Activated naive CD4-positive, alpha-beta T cell treated with anti-CD3 and anti-CD28 coated beads for 36 hours (primary cell): ENCODE measurements at regions not wholly inside any gene's neighbourhood (a gene's known extent, or its start where the extent isn't known, plus 50 kb on each side); places are given as distances from the start of the nearest gene placed in this dataset.

ENCODE experiments used
- CTCF ChIA-PET: fragments of 350-600 bp; sonication (Branson Sonifier 250); formaldehyde crosslinking; loops from one replicate; lab custom pipeline; 2021; ENCODE audit warnings: antibody characterized with exemption; lab: Charles Lee
- DNase-seq: peaks from one replicate; pipeline ENCODE4 v3.0.0-alpha.2; 2020
- H3K27ac Mint-ChIP-seq: one replicate; pipeline ENCODE4 v1.8.0; 2021; ENCODE audit warnings: mild to moderate bottlenecking, mixed read lengths
- H3K27me3 Mint-ChIP-seq: one replicate; pipeline ENCODE4 v1.8.0; 2021; ENCODE audit warnings: low read depth, mixed read lengths
- H3K36me3 Mint-ChIP-seq: one replicate; pipeline ENCODE4 v1.8.0; 2021; ENCODE audit warnings: low read depth, mixed read lengths
- H3K4me1 Mint-ChIP-seq: one replicate; pipeline ENCODE4 v1.8.0; 2021; ENCODE audit warnings: low read depth, mixed read lengths
- H3K4me3 Mint-ChIP-seq: one replicate; pipeline ENCODE4 v1.8.0; 2021; ENCODE audit warnings: mild to moderate bottlenecking, moderate library complexity, mixed read lengths
- H3K9me3 Mint-ChIP-seq: one replicate; pipeline ENCODE4 v1.8.0; 2021; ENCODE audit warnings: mixed read lengths
- intact Hi-C: fragments of 100-400 bp; cut with micrococcal nuclease; formaldehyde crosslinking; loops from one replicate; pipeline ENCODE4 v1.15.1; 2023

GRCh38 chr15:31485911-31486461, 159.4 kb downstream of the KLF13 start:
- H3K27me3 Mint-ChIP-seq = no peaks in the 10 kb centered on the region
- DNase-seq = no peak
- H3K9me3 Mint-ChIP-seq = peaks cover 2% of the 10 kb centered on the region
- intact Hi-C loops = loop anchor here (5.0 kb wide), 1 partner anchor 584 kb away; the partner anchor contains the start of gene FAN1
- H3K27ac Mint-ChIP-seq = no peak overlapping the region
- CTCF ChIA-PET = interaction anchor here (3.8 to 6.4 kb wide), 2 partner anchors 12 to 49 kb away, joined by 50 to 348 read pairs; no protein-coding TSS in a partner anchor
- peaks cover 2% of the 10 kb centered on the region for H3K36me3 Mint-ChIP-seq
- H3K4me1 Mint-ChIP-seq = peaks cover 33% of the 10 kb centered on the region
- no peak overlapping the region for H3K4me3 Mint-ChIP-seq

- Mint-ChIP-seq H3K4me3 (no peak overlapping the region), H3K4me1 (peaks cover 34% of the 10 kb centered on the region), H3K27me3 (no peaks in the 10 kb centered on the region), H3K9me3 (peaks cover 7% of the 10 kb centered on the region), H3K27ac (no peak overlapping the region), H3K36me3 (peaks cover 3% of the 10 kb centered on the region)
- DNase-seq = no peak
- CTCF ChIA-PET = interaction anchor here (1.5 to 6.4 kb wide), 7 partner anchors 7 to 286 kb away, joined by 5 to 348 read pairs (median 37); no protein-coding TSS in a partner anchor
- intact Hi-C loops = loop anchor here (5.0 kb wide), 1 partner anchor 584 kb away; the partner anchor contains the start of gene FAN1
Observed at GRCh38 chr15:31486506-31486905, 159.9 kb downstream of the KLF13 start.

DNA sequence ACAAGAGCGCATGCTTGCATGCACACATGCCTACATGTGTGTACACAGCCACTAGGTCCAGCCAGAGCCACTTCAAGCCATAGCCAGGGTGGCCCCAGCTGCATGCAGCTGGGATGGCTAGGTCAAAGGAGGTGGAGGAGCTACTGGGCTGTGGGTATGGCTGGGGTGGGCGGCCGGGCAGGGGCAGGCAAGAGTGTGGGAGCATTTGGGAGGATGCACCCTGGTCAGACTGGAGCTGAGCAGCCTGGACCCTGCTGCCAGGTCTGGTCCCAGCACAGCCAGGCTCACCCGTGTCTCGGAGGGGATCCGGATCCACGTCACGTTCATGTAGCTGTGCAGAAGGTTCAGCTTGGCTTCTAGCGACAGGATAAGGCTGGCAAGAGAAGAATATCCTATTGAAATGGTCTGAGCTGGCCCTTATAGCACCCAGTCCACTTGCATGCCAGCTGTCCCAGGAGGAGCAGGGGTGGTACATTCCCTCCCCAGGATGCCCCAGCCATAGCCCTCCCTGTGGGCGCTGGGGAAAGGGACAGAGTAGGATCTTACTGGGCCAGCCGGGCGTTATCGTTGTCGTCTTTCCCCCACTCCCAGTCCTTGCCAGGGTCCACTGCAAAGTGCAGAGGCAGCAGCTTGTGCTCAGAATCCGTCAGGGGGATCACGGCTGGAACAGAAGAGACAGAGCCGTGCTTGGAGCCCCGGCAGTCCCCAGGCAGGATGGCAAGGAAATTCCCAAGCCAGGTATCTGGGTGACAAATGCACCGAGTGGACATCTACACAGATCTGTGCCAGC, 160.5 kb downstream of the KLF13 start:
- peaks cover 30% of the 10 kb centered on the region for H3K4me1 Mint-ChIP-seq
- intact Hi-C loops = loop anchor here (5.0 kb wide), 1 partner anchor 585 kb away; the partner anchor contains the start of gene FAN1
- H3K9me3 Mint-ChIP-seq = peaks cover 11% of the 10 kb centered on the region
- peaks cover 6% of the 10 kb centered on the region for H3K36me3 Mint-ChIP-seq
- H3K4me3 Mint-ChIP-seq = no peak overlapping the region
- DNase-seq = no peak
- H3K27me3 Mint-ChIP-seq = no peaks in the 10 kb centered on the region
- no peak overlapping the region for H3K27ac Mint-ChIP-seq
- CTCF ChIA-PET = interaction anchor here (1.3 to 6.4 kb wide), 13 partner anchors 8 to 286 kb away, joined by 4 to 348 read pairs (median 9); no protein-coding TSS in a partner anchor

DNA sequence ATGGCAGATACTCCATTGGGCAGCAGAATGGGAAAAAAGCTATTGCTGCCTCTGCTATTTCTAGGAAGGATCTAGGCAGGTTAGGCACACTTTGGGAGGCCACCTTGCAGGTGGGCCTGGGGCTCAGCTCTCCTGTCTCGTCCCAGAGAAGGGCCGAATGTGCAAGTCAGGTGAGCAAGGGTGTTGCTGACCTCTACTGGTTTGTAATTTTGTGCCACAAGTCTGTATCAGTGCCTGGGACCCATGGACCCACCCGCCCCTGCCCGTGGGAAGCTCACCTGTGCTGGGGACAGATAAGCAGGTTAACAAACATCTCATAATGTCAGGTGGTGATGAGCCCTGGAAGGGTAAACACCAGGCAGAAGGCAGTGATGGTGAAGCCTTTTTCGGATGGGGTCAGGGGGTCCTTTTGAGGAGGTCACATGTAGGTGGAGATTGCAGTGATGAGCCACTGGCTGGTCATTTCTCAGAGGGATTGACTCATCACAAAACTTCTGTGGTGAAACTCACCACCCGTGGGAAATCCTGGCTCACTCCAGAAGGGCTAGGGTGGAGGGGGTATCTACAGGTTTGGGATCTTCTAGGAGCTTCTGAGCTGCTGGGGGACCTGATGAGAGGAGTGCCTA, 161.3 kb downstream of the KLF13 start:
- CTCF ChIA-PET = interaction anchor here (0.6 to 6.4 kb wide), 46 partner anchors 9 to 521 kb away, joined by 3 to 348 read pairs (median 4); no protein-coding TSS in a partner anchor
- H3K4me1 Mint-ChIP-seq = peaks cover 24% of the 10 kb centered on the region
- no peaks in the 10 kb centered on the region for H3K27me3 Mint-ChIP-seq
- peaks cover 7% of the 10 kb centered on the region for H3K36me3 Mint-ChIP-seq
- peak; percentile 27 for DNase-seq
- intact Hi-C loops = loop anchor here (1.0 to 5.0 kb wide), 10 partner anchors 15 to 586 kb away; partner anchors contain the start of gene FAN1
- no peak overlapping the region for H3K4me3 Mint-ChIP-seq
- peaks cover 13% of the 10 kb centered on the region for H3K9me3 Mint-ChIP-seq
- no peak overlapping the region for H3K27ac Mint-ChIP-seq

GRCh38 chr15:31488437-31489204, 162.0 kb downstream of the KLF13 start:
- intact Hi-C loops = loop anchor here (1.0 to 5.0 kb wide), 10 partner anchors 16 to 586 kb away; partner anchors contain the start of gene FAN1
- H3K4me1 Mint-ChIP-seq = peaks cover 23% of the 10 kb centered on the region
- H3K36me3 Mint-ChIP-seq = peaks cover 7% of the 10 kb centered on the region
- H3K9me3 Mint-ChIP-seq = peaks cover 13% of the 10 kb centered on the region
- CTCF ChIA-PET = interaction anchor here (0.6 to 6.4 kb wide), 54 partner anchors 9 to 675 kb away, joined by 3 to 348 read pairs (median 4); no protein-coding TSS in a partner anchor
- peak; percentile 57 for DNase-seq
- no peak overlapping the region for H3K27ac Mint-ChIP-seq
- no peak overlapping the region for H3K4me3 Mint-ChIP-seq
- H3K27me3 Mint-ChIP-seq = no peaks in the 10 kb centered on the region

DNA sequence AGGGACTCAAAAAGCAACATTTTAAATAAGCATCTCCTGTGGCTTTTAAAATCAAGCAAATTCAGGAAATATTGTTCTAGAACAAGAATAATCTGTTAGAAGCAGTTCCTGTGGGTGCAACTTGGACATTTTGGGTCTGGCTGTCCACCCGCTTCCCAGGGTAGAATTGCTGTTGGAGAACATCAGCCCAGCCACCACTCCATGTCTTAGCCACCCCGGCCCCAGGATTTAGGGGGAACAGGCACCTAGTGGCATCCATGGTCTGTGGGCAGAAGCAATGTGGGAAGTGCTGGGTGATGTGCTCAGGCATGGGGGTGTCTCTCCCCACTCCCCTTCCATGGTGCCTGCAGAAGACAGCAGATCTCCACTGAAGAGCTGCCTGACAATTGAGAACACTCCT, 162.6 kb downstream of the KLF13 start:
- Mint-ChIP-seq H3K36me3 (peaks cover 7% of the 10 kb centered on the region), H3K4me1 (peaks cover 21% of the 10 kb centered on the region), H3K27me3 (no peaks in the 10 kb centered on the region), H3K4me3 (no peak overlapping the region), H3K9me3 (peaks cover 13% of the 10 kb centered on the region), H3K27ac (no peak overlapping the region)
- CTCF ChIA-PET = interaction anchor here (0.6 to 6.4 kb wide), 39 partner anchors 9 to 676 kb away, joined by 3 to 348 read pairs (median 4); no protein-coding TSS in a partner anchor
- intact Hi-C loops = loop anchor here (2.0 to 5.0 kb wide), 3 partner anchors 16 to 587 kb away; partner anchors contain the start of gene FAN1
- DNase-seq = no peak

GRCh38 chr15:31489801-31490646, 163.4 kb downstream of the KLF13 start:
- peak; percentile 48 for DNase-seq
- Mint-ChIP-seq H3K27ac (no peak overlapping the region), H3K4me3 (no peak overlapping the region)

GRCh38 chr15:31494786-31495185, 168.2 kb downstream of the KLF13 start:
- peaks cover 7% of the 10 kb centered on the region for H3K36me3 Mint-ChIP-seq
- H3K9me3 Mint-ChIP-seq = peaks cover 13% of the 10 kb centered on the region
- CTCF ChIA-PET = interaction anchor here (1.1 kb wide), 1 partner anchor 58 kb away, joined by 3 read pairs; no protein-coding TSS in a partner anchor
- no peak overlapping the region for H3K4me3 Mint-ChIP-seq
- intact Hi-C loops = loop anchor here (5.0 to 10.0 kb wide), 2 partner anchors 367 to 380 kb away; partner anchors contain the start of gene OTUD7A
- no peak for DNase-seq
- H3K4me1 Mint-ChIP-seq = peaks cover 7% of the 10 kb centered on the region
- no peaks in the 10 kb centered on the region for H3K27me3 Mint-ChIP-seq
- no peak overlapping the region for H3K27ac Mint-ChIP-seq

More at GRCh38 chr15:31489801-31490646, 163.4 kb downstream of the KLF13 start:
- intact Hi-C loops = loop anchor here (2.0 to 10.0 kb wide), 5 partner anchors 17 to 588 kb away; partner anchors contain the start of genes FAN1 and OTUD7A
- CTCF ChIA-PET = interaction anchor here (0.6 to 6.4 kb wide), 39 partner anchors 8 to 361 kb away, joined by 3 to 348 read pairs (median 5); no protein-coding TSS in a partner anchor
- peaks cover 19% of the 10 kb centered on the region for H3K4me1 Mint-ChIP-seq
- no peaks in the 10 kb centered on the region for H3K27me3 Mint-ChIP-seq
- H3K36me3 Mint-ChIP-seq = peaks cover 7% of the 10 kb centered on the region
- peaks cover 13% of the 10 kb centered on the region for H3K9me3 Mint-ChIP-seq

- DNase-seq = no peak
- Mint-ChIP-seq H3K4me1 (peaks cover 7% of the 10 kb centered on the region), H3K9me3 (peaks cover 13% of the 10 kb centered on the region), H3K4me3 (no peak overlapping the region), H3K36me3 (peaks cover 7% of the 10 kb centered on the region), H3K27ac (no peak overlapping the region), H3K27me3 (no peaks in the 10 kb centered on the region)
- intact Hi-C loops = loop anchor here (10.0 kb wide), 1 partner anchor 380 kb away; the partner anchor contains the start of gene OTUD7A
- CTCF ChIA-PET = interaction anchor here (1.1 to 1.3 kb wide), 2 partner anchors 58 to 281 kb away, joined by 3 to 5 read pairs; no protein-coding TSS in a partner anchor
Observed at GRCh38 chr15:31495281-31495680, 168.6 kb downstream of the KLF13 start.

DNA sequence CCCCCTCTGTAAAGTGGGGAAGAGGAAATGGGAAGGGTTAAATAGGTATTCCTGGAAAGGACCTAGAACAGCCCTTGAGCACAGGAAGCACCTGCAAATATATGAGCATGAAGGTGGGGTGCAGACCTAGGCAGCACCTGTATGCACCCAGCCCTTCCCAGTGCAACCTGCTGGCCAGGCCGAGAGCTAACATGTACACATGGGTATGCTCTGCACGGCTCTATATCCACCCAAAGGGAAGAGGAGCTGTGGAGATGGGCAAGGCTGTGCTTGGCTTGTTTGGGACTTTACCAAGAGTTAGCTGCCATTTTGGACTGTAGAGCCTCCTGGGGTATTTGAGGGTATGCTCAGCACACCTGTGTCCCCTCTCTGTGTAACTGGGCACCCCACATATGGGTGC, 171.2 kb downstream of the KLF13 start:
- intact Hi-C loops = loop anchor here (10.0 kb wide), 1 partner anchor 377 kb away; the partner anchor contains the start of gene OTUD7A
- H3K9me3 Mint-ChIP-seq = no peaks in the 10 kb centered on the region

More for the DNA sequence above, 171.2 kb downstream of the KLF13 start:
- Mint-ChIP-seq H3K4me1 (no peaks in the 10 kb centered on the region), H3K36me3 (no peaks in the 10 kb centered on the region), H3K27me3 (no peaks in the 10 kb centered on the region), H3K4me3 (no peak overlapping the region), H3K27ac (no peak overlapping the region)
- CTCF ChIA-PET = interaction anchor here (2.6 kb wide), 1 partner anchor 9 kb away, joined by 15 read pairs; no protein-coding TSS in a partner anchor
- DNase-seq = no peak
